ENCODE measurements at regions not wholly inside any gene's neighbourhood (a gene's known extent, or its start where the extent isn't known, plus 50 kb on each side); places are given as distances from the start of the nearest gene placed in this dataset.
A peak's percentile ranks its signal among the peaks of the same experiment; 100 is the strongest.

GRCh38 chr2:118442046-118442445, 353.8 kb downstream of the INSIG2 start:
- H3K4me3 ChIP-seq (ENCODE audit: low read depth, low read length): no peak overlapping the region
- no peak for FAIRE-seq
- H3K27me3 ChIP-seq (ENCODE audit: control insufficient read depth, insufficient read depth, low read length): no peaks in the 10 kb centered on the region
- TF ChIP-seq CTCF (IDR thresholded peaks at IDR 0.05; ENCODE audit: insufficient read depth, low read length, severe bottlenecking): no peak
- no peaks in the 10 kb centered on the region for H3K36me3 ChIP-seq (ENCODE audit: control insufficient read depth, insufficient read depth, low read length)
- no peak for DNase-seq (ENCODE audit: low read depth)

GRCh38 chr2:118440404-118441098, 352.3 kb downstream of the INSIG2 start:
- FAIRE-seq (no peak), DNase-seq (ENCODE audit: low read depth) (no peak)
- no peaks in the 10 kb centered on the region for H3K27me3 ChIP-seq (ENCODE audit: control insufficient read depth, insufficient read depth, low read length)
- no peak for TF ChIP-seq CTCF (IDR thresholded peaks at IDR 0.05; ENCODE audit: insufficient read depth, low read length, severe bottlenecking)
- H3K4me3 ChIP-seq (ENCODE audit: low read depth, low read length): no peak overlapping the region
- H3K36me3 ChIP-seq (ENCODE audit: control insufficient read depth, insufficient read depth, low read length): no peaks in the 10 kb centered on the region

GRCh38 chr2:118437501-118437900, 349.2 kb downstream of the INSIG2 start:
- Histone ChIP-seq H3K4me3 (ENCODE audit: low read depth, low read length) (no peak overlapping the region), H3K27me3 (ENCODE audit: control insufficient read depth, insufficient read depth, low read length) (no peaks in the 10 kb centered on the region), H3K36me3 (ENCODE audit: control insufficient read depth, insufficient read depth, low read length) (no peaks in the 10 kb centered on the region)
- no peak for TF ChIP-seq CTCF (IDR thresholded peaks at IDR 0.05; ENCODE audit: insufficient read depth, low read length, severe bottlenecking)
- FAIRE-seq: no peak
- DNase-seq (ENCODE audit: low read depth): no peak

- FAIRE-seq: no peak
- no peak for TF ChIP-seq CTCF (IDR thresholded peaks at IDR 0.05; ENCODE audit: insufficient read depth, low read length, severe bottlenecking)
- Histone ChIP-seq H3K27me3 (ENCODE audit: control insufficient read depth, insufficient read depth, low read length) (no peaks in the 10 kb centered on the region), H3K36me3 (ENCODE audit: control insufficient read depth, insufficient read depth, low read length) (no peaks in the 10 kb centered on the region), H3K4me3 (ENCODE audit: low read depth, low read length) (no peak overlapping the region)
- DNase-seq (ENCODE audit: low read depth): no peak
Measured at GRCh38 chr2:118431997-118432396, 343.7 kb downstream of the INSIG2 start.

GRCh38 chr2:118431586-118431985, 343.3 kb downstream of the INSIG2 start:
- Histone ChIP-seq H3K36me3 (ENCODE audit: control insufficient read depth, insufficient read depth, low read length) (no peaks in the 10 kb centered on the region), H3K27me3 (ENCODE audit: control insufficient read depth, insufficient read depth, low read length) (no peaks in the 10 kb centered on the region), H3K4me3 (ENCODE audit: low read depth, low read length) (no peak overlapping the region)
- no peak for TF ChIP-seq CTCF (IDR thresholded peaks at IDR 0.05; ENCODE audit: insufficient read depth, low read length, severe bottlenecking)
- DNase-seq (ENCODE audit: low read depth) (no peak), FAIRE-seq (no peak)

GRCh38 chr2:118431165-118431517, 342.9 kb downstream of the INSIG2 start:
- no peak for FAIRE-seq
- DNase-seq (ENCODE audit: low read depth): peak; percentile 29
- Histone ChIP-seq H3K36me3 (ENCODE audit: control insufficient read depth, insufficient read depth, low read length) (no peaks in the 10 kb centered on the region), H3K27me3 (ENCODE audit: control insufficient read depth, insufficient read depth, low read length) (no peaks in the 10 kb centered on the region), H3K4me3 (ENCODE audit: low read depth, low read length) (no peak overlapping the region)
- TF ChIP-seq CTCF (IDR thresholded peaks at IDR 0.05; ENCODE audit: insufficient read depth, low read length, severe bottlenecking): no peak

Measured in bronchial epithelial cell (primary cell).